Aorta (tissue), 5 donors: ENCODE measurements at regions not wholly inside any gene's neighbourhood (a gene's known extent, or its start where the extent isn't known, plus 50 kb on each side); places are given as distances from the start of the nearest gene placed in this dataset.

Source experiments
- ATAC-seq: fragments of 200-7000 bp; cut with Tn5 transposase; one replicate; pipeline ENCODE4 v1.9.1; 2022; ENCODE audit warnings: moderate library complexity; ENCODE audit not compliant: low FRiP score
- DNase-seq, 2 donors: peaks; one replicate each; pipeline ENCODE4 v3.0.0-alpha.2; 2020
- H3K27ac ChIP-seq, 2 donors: one replicate each; pipeline ENCODE4 v1.5.1; 2013; ENCODE audit warnings: low read length in 2 of 2, mild to moderate bottlenecking in 2 of 2, moderate library complexity in 2 of 2, control low read depth in 1 of 2, inconsistent platforms in 1 of 2, low read depth in 1 of 2
- H3K27me3 ChIP-seq, 2 donors: one replicate each; pipeline ENCODE4 v1.6.1; 2013; ENCODE audit warnings: control low read depth in 1 of 2, low read length in 1 of 2, mild to moderate bottlenecking in 1 of 2, moderate library complexity in 1 of 2; ENCODE audit not compliant: insufficient read depth in 2 of 2, control insufficient read depth in 1 of 2
- H3K36me3 ChIP-seq, 2 donors: one replicate each; pipeline ENCODE4 v1.6.1; 2013; ENCODE audit warnings: control low read depth in 1 of 2, low read length in 1 of 2, mild to moderate bottlenecking in 1 of 2; ENCODE audit not compliant: insufficient read depth in 2 of 2, control insufficient read depth in 1 of 2
- H3K4me1 ChIP-seq, 2 donors: one replicate each; pipeline ENCODE4 v1.6.1; 2013; ENCODE audit warnings: low read length in 2 of 2, control low read depth in 1 of 2, mild to moderate bottlenecking in 1 of 2, moderate library complexity in 1 of 2; ENCODE audit not compliant: insufficient read depth in 2 of 2, control insufficient read depth in 1 of 2
- H3K4me3 ChIP-seq, 2 donors: one replicate each; pipeline ENCODE4 v1.5.1; 2013; ENCODE audit warnings: low read length in 2 of 2, control low read depth in 1 of 2, mild to moderate bottlenecking in 1 of 2
- H3K9me3 ChIP-seq: one replicate; pipeline ENCODE4 v1.6.1; 2013; ENCODE audit warnings: mild to moderate bottlenecking, low read length; ENCODE audit not compliant: control insufficient read depth
- WGBS, 2 donors: extraction: QIAGEN DNeasy Blood & Tissue Kit; methylation state at CpG; one replicate each; pipeline ENCODE4 v1.1.7; 2013; 5-methylcytosine and 5-hydroxymethylcytosine counted together
- intact Hi-C, 2 donors: fragments of 100-400 bp; cut with DNase I; formaldehyde crosslinking; loops; one replicate each; pipeline versions ENCODE4 v1.14.2 to v1.15.0; 2022
- donor health status: healthy with polysubstance abuse.
- donor health status: Bipolar disorder and iron deficiency.
- donor health status: DM: no; HTN: no; CAD: no.
- donor health status: DM: no; HTN: no; CAD: no.
- donor health status: DM: yes; HTN: yes; CAD: no.

- intact Hi-C loops = no loop called here
These were observed 307.8 kb downstream of the MN1 start for GRCh38 chr22:27493796-27494195.

GRCh38 chr22:27494785-27495184, 306.8 kb downstream of the MN1 start:
- 95 to 97% methylated on average over 13 of the region's 13 CpGs for WGBS, 2 donors
- DNase-seq (no peak), ATAC-seq (no peak)
- Histone ChIP-seq H3K27ac (no peak overlapping the region), H3K36me3 (no peaks in the 10 kb centered on the region), H3K4me1 (no peaks in the 10 kb centered on the region), H3K4me3 (no peak overlapping the region), H3K27me3 (no peaks in the 10 kb centered on the region), H3K9me3 (no peaks in the 10 kb centered on the region)
- intact Hi-C loops = no loop called here

More at GRCh38 chr22:27493796-27494195, 307.8 kb downstream of the MN1 start:
- H3K27me3 ChIP-seq = no peaks in the 10 kb centered on the region
- no peaks in the 10 kb centered on the region for H3K36me3 ChIP-seq
- ATAC-seq (no peak), DNase-seq (no peak)
- WGBS, 2 donors = 75 to 82% methylated on average over 4 of the region's 4 CpGs
- no peak overlapping the region for H3K4me3 ChIP-seq
- no peaks in the 10 kb centered on the region for H3K4me1 ChIP-seq
- H3K9me3 ChIP-seq = no peaks in the 10 kb centered on the region
- no peak overlapping the region for H3K27ac ChIP-seq

- no peaks in the 10 kb centered on the region for H3K36me3 ChIP-seq
- no peak overlapping the region for H3K4me3 ChIP-seq
- WGBS, 2 donors = 92 to 96% methylated on average over 8 of the region's 8 CpGs
- H3K9me3 ChIP-seq = no peaks in the 10 kb centered on the region
- no peak overlapping the region for H3K27ac ChIP-seq
- ATAC-seq (no peak), DNase-seq (no peak)
- no peaks in the 10 kb centered on the region for H3K27me3 ChIP-seq
- H3K4me1 ChIP-seq = no peaks in the 10 kb centered on the region
- intact Hi-C loops = no loop called here
These were observed 306.2 kb downstream of the MN1 start for GRCh38 chr22:27495325-27495724.

- Histone ChIP-seq H3K4me1 (no peaks in the 10 kb centered on the region), H3K27ac (no peak overlapping the region), H3K27me3 (no peaks in the 10 kb centered on the region), H3K36me3 (no peaks in the 10 kb centered on the region), H3K4me3 (no peak overlapping the region), H3K9me3 (no peaks in the 10 kb centered on the region)
- no peak for DNase-seq
- ATAC-seq = no peak
- intact Hi-C loops = no loop called here
- 36 to 41% methylated on average over 13 of the region's 13 CpGs for WGBS, 2 donors
These were observed 302.4 kb downstream of the MN1 start for GRCh38 chr22:27499121-27499520.

- no peaks in the 10 kb centered on the region for H3K9me3 ChIP-seq
- H3K4me3 ChIP-seq = no peak overlapping the region
- H3K4me1 ChIP-seq = no peaks in the 10 kb centered on the region
- no peaks in the 10 kb centered on the region for H3K27me3 ChIP-seq
- DNase-seq (no peak), ATAC-seq (no peak)
- intact Hi-C loops = no loop called here
- WGBS, 2 donors = 86 to 95% methylated on average over 9 of the region's 9 CpGs
- no peaks in the 10 kb centered on the region for H3K36me3 ChIP-seq
- no peak overlapping the region for H3K27ac ChIP-seq
These were observed 300.2 kb downstream of the MN1 start for GRCh38 chr22:27501191-27501936.

GRCh38 chr22:27502327-27502726, 299.2 kb downstream of the MN1 start:
- intact Hi-C loops = no loop called here

GRCh38 chr22:27504360-27505253, 296.9 kb downstream of the MN1 start:
- intact Hi-C loops = no loop called here
- 65 to 70% methylated on average over 18 of the region's 18 CpGs for WGBS, 2 donors
- no peak for ATAC-seq
- H3K4me3 ChIP-seq = no peak overlapping the region
- no peaks in the 10 kb centered on the region for H3K9me3 ChIP-seq
- no peaks in the 10 kb centered on the region for H3K4me1 ChIP-seq
- no peaks in the 10 kb centered on the region for H3K27me3 ChIP-seq
- no peak for DNase-seq
- H3K36me3 ChIP-seq = no peaks in the 10 kb centered on the region
- no peak overlapping the region for H3K27ac ChIP-seq

More at GRCh38 chr22:27502327-27502726, 299.2 kb downstream of the MN1 start:
- no peaks in the 10 kb centered on the region for H3K36me3 ChIP-seq
- ATAC-seq (no peak), DNase-seq (no peak)
- no peak overlapping the region for H3K4me3 ChIP-seq
- H3K9me3 ChIP-seq = no peaks in the 10 kb centered on the region
- WGBS, 2 donors = 96% methylated on average over 4 of the region's 4 CpGs
- no peaks in the 10 kb centered on the region for H3K4me1 ChIP-seq
- H3K27me3 ChIP-seq = no peaks in the 10 kb centered on the region
- no peak overlapping the region for H3K27ac ChIP-seq

- H3K27ac ChIP-seq = no peak overlapping the region
- intact Hi-C loops = no loop called here
- H3K27me3 ChIP-seq = no peaks in the 10 kb centered on the region
- WGBS, 2 donors = 3 to 9% methylated on average over 2 of the region's 2 CpGs
- H3K36me3 ChIP-seq = no peaks in the 10 kb centered on the region
- DNase-seq = no peak
- H3K9me3 ChIP-seq = no peaks in the 10 kb centered on the region
- ATAC-seq = no peak
- peaks cover 0 to 2% of the 10 kb centered on the region in 2 donors for H3K4me1 ChIP-seq
- H3K4me3 ChIP-seq = no peak overlapping the region
These were observed 294.4 kb downstream of the MN1 start for GRCh38 chr22:27507111-27507611.
